Lower leg skin (tissue), 4 donors: ENCODE measurements at regions not wholly inside any gene's neighbourhood (a gene's known extent, or its start where the extent isn't known, plus 50 kb on each side); places are given as distances from the start of the nearest gene placed in this dataset.

Source experiments
- DNase-seq, 2 donors: peaks; one replicate each; pipeline ENCODE4 v3.0.0-alpha.2; 2019; ENCODE audit warnings: low spot score in 2 of 2
- H3K4me3 ChIP-seq: fragments of 200-600 bp; sonication (generic); 2 replicates; pipeline ENCODE4 v1.5.1; 2017; ENCODE audit warnings: mild to moderate bottlenecking, low read depth; ENCODE audit not compliant: poor library complexity, severe bottlenecking
- POLR2A ChIP-seq, 2 donors: fragments of 450-650 bp; IDR thresholded peaks; one replicate each; pipeline ENCODE4 v1.6.1; 2016 to 2017; ENCODE audit warnings: antibody characterized with exemption in 2 of 2, mild to moderate bottlenecking in 1 of 2, moderate library complexity in 1 of 2
- WGBS, 2 donors: methylation state at CpG; one replicate each; pipeline ENCODE4 v1.1.5; 2018; 5-methylcytosine and 5-hydroxymethylcytosine counted together
- intact Hi-C: fragments of 100-400 bp; cut with DNase I; formaldehyde crosslinking; loops from one replicate; pipeline ENCODE4 v1.15.0; 2023; ENCODE audit warnings: low total_unique reads
- TF ChIP-seq, protein P1 (sequence below), 3 donors: fragments of 450-650 bp; IDR thresholded peaks; one replicate each; pipeline ENCODE4 v1.5.1; 2016; ENCODE audit warnings: antibody characterized with exemption in 3 of 3, mild to moderate bottlenecking in 3 of 3, moderate library complexity in 2 of 3

DNA sequence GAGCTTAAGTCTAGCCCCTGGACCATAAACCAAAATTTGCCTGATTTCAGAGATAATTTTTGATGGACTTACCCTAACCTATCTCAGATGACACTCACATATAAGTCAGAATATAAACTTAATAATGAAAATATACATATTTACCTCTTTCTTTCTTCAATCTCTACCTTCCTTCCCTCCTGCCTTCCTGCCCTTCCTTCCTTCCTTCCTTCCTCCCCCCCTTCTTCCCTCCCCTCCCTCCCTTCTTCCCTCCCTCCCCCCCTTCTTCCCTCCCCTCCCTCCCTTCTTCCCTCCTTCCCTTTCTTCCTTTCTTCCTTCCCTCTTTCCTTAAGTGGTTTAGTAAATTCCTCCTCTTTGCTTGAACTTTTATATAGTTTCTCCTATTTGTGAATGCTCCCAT is 88.7 kb downstream of the EDNRB start:
- no peak overlapping the region for H3K4me3 ChIP-seq
- no peak for DNase-seq
- TF ChIP-seq POLR2A (IDR thresholded peaks at IDR 0.05), result no peak
- TF ChIP-seq, protein P1, sequence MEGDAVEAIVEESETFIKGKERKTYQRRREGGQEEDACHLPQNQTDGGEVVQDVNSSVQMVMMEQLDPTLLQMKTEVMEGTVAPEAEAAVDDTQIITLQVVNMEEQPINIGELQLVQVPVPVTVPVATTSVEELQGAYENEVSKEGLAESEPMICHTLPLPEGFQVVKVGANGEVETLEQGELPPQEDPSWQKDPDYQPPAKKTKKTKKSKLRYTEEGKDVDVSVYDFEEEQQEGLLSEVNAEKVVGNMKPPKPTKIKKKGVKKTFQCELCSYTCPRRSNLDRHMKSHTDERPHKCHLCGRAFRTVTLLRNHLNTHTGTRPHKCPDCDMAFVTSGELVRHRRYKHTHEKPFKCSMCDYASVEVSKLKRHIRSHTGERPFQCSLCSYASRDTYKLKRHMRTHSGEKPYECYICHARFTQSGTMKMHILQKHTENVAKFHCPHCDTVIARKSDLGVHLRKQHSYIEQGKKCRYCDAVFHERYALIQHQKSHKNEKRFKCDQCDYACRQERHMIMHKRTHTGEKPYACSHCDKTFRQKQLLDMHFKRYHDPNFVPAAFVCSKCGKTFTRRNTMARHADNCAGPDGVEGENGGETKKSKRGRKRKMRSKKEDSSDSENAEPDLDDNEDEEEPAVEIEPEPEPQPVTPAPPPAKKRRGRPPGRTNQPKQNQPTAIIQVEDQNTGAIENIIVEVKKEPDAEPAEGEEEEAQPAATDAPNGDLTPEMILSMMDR (IDR thresholded peaks at IDR 0.05), result no peak
- intact Hi-C loops, result no loop called here

- no peak overlapping the region for H3K4me3 ChIP-seq
- intact Hi-C loops, result no loop called here
- no peak for DNase-seq
- TF ChIP-seq, protein P1 (IDR thresholded peaks at IDR 0.05), result no peak
- no peak for TF ChIP-seq POLR2A (IDR thresholded peaks at IDR 0.05)
Measured at GRCh38 chr13:77828799-77829198, 89.8 kb downstream of the EDNRB start.

DNA sequence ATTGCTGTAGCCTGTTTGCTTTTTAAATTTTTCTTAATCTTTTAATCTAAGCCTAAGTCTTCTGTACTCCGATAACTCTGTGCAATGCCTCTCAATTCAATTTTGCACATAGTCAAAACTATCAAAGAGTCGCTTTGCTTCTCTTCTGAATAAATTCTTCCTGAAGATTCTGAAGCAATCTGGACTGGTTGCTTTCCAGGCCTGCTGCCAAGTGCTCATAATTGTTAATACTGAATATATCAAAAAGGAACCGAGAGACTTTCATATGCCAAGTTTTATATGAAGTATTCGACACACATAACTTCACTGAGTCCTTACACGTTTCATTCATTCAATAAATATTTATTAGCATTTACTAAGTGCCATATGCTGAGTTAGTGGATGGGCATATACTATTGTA is 91.3 kb downstream of the EDNRB start:
- no peak overlapping the region for H3K4me3 ChIP-seq
- intact Hi-C loops, result no loop called here
- TF ChIP-seq, protein P1 (IDR thresholded peaks at IDR 0.05), result no peak
- no peak for TF ChIP-seq POLR2A (IDR thresholded peaks at IDR 0.05)
- 31 to 32% methylated on average over 5 of the region's 5 CpGs for WGBS, 2 donors
- DNase-seq, result no peak

- intact Hi-C loops, result no loop called here
- WGBS, 2 donors, result 43 to 49% methylated on average over 4 of the region's 4 CpGs
- H3K4me3 ChIP-seq, result no peak overlapping the region
- TF ChIP-seq POLR2A (IDR thresholded peaks at IDR 0.05), result no peak
- TF ChIP-seq, protein P1 (IDR thresholded peaks at IDR 0.05), result no peak
- DNase-seq, result no peak
Measured at GRCh38 chr13:77820431-77821149, 98.0 kb downstream of the EDNRB start.

- DNase-seq, result no peak
- TF ChIP-seq, protein P1 (IDR thresholded peaks at IDR 0.05), result no peak
- no peak for TF ChIP-seq POLR2A (IDR thresholded peaks at IDR 0.05)
- no peak overlapping the region for H3K4me3 ChIP-seq
- WGBS, 2 donors, result 75 to 77% methylated on average over 2 of the region's 2 CpGs
- intact Hi-C loops, result no loop called here
Measured at GRCh38 chr13:77817521-77817920, 101.1 kb downstream of the EDNRB start.

- no peak overlapping the region for H3K4me3 ChIP-seq
- no peak for DNase-seq
- intact Hi-C loops, result no loop called here
- no peak for TF ChIP-seq POLR2A (IDR thresholded peaks at IDR 0.05)
- TF ChIP-seq, protein P1 (IDR thresholded peaks at IDR 0.05), result no peak
- 89 to 94% methylated on average over 5 of the region's 5 CpGs for WGBS, 2 donors
Measured at GRCh38 chr13:77815330-77815729, 103.3 kb downstream of the EDNRB start.
